Fibroblast of villous mesenchyme (primary cell): ENCODE measurements at regions not wholly inside any gene's neighbourhood (a gene's known extent, or its start where the extent isn't known, plus 50 kb on each side); places are given as distances from the start of the nearest gene placed in this dataset.
A peak's percentile ranks its signal among the peaks of the same experiment; 100 is the strongest.

ENCODE experiments used
- DNase-seq: peaks from one replicate; pipeline ENCODE4 v3.0.0-alpha.2; 2010; ENCODE audit warnings: low read depth
- H3K4me3 ChIP-seq: 2 replicates; pipeline ENCODE4 v1.5.1; 2011; ENCODE audit warnings: low read depth, mild to moderate bottlenecking, low read length
- TF ChIP-seq, protein P1 (sequence below): IDR thresholded peaks from 2 replicates; pipeline ENCODE4 v1.5.1; 2012; ENCODE audit warnings: low read depth, mild to moderate bottlenecking, low read length; ENCODE audit not compliant: insufficient read depth

DNA sequence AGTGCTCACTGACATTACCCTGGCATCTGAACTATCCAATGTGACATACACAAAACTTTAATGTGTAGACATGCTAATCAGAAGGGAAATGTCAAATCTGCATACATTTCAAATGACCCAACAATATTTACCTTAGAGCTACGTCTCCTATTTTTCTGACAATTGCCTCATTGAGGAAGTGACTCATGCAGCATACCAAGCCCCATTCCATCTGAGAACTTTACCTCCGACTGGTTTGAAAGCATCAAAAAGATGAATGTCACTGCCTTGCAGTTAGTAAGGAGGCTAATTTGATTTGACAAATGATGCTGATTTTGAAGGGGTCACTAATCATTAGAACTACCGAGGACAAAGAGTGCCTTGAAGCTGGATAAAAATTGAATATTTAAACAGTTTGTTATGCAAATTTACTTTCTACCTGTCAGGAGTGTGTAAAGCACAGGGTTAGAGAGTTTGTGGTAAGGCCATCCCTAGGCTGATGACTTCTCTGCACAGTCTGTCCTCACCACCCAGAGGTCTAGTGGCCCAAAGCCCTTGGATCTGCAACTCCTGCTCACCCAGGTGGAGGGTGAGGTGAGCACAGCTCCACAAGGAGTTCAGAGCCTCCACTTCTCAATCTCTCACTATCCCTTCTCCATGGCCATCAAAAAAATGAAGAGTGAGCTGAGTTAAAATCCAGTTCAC lies 500.3 kb upstream of the C1orf87 start:
- TF ChIP-seq, protein P1, sequence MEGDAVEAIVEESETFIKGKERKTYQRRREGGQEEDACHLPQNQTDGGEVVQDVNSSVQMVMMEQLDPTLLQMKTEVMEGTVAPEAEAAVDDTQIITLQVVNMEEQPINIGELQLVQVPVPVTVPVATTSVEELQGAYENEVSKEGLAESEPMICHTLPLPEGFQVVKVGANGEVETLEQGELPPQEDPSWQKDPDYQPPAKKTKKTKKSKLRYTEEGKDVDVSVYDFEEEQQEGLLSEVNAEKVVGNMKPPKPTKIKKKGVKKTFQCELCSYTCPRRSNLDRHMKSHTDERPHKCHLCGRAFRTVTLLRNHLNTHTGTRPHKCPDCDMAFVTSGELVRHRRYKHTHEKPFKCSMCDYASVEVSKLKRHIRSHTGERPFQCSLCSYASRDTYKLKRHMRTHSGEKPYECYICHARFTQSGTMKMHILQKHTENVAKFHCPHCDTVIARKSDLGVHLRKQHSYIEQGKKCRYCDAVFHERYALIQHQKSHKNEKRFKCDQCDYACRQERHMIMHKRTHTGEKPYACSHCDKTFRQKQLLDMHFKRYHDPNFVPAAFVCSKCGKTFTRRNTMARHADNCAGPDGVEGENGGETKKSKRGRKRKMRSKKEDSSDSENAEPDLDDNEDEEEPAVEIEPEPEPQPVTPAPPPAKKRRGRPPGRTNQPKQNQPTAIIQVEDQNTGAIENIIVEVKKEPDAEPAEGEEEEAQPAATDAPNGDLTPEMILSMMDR = no peak
- peak; percentile 45 for DNase-seq
- no peak overlapping the region for H3K4me3 ChIP-seq

DNA sequence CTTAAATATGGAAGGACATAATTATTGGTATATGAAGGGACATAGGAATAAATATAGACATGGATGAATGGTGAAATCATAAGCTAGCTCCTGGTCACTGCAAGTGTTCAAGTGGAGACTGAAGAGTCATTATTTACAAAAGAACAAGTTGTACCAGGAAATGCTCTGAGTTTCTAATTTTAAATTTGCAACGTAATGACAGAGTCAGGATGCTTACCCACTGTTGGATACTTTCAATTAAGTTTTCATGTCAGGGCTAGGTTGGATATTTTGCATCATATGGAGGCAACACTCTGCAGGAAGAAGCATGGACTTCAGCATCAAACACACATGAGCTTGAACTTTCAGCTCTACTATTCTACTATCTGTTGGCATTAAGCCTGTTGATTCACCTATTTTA lies 499.6 kb upstream of the C1orf87 start:
- H3K4me3 ChIP-seq = no peak overlapping the region
- DNase-seq = peak; percentile 18
- TF ChIP-seq, protein P1 = no peak

DNA sequence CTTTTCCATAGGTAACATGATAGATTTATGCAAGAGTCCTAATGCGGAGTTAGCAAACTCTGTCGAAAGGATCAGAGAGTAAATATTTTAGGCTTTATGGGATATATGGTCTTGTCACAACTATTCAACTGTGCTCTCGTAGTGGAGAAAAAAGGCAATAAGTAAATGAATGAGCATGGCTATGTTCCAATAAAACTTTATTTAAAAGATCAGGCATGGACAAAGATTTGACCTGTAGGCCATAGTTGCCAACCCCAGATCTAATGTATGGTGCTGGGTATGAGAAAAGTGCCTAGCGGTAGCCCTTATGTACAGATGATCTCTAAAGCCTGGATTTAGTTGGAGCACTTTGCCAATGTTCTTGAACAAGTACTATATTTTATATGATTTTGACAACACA lies 498.8 kb upstream of the C1orf87 start:
- TF ChIP-seq, protein P1 = no peak
- H3K4me3 ChIP-seq = no peak overlapping the region
- DNase-seq = no peak

DNA sequence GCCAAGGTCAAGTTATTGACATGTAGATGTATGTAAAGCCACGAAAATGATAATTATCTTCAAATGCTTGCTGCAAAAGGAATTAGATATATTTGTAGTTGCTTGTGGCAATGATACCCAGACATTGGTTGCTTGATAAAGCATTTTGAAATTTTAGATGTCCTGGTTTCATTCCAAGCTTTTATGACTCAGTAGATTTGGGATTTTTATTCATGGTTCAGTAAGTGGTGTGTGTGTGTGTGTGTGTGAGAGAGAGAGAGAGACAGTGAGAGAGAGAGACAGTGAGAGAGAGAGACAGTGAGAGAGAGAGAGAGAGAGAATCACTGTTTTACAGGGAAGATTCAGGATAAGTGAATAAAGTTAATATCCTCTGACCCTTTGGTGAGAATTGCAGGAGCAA lies 498.2 kb upstream of the C1orf87 start:
- no peak overlapping the region for H3K4me3 ChIP-seq
- TF ChIP-seq, protein P1 = no peak
- no peak for DNase-seq

DNA sequence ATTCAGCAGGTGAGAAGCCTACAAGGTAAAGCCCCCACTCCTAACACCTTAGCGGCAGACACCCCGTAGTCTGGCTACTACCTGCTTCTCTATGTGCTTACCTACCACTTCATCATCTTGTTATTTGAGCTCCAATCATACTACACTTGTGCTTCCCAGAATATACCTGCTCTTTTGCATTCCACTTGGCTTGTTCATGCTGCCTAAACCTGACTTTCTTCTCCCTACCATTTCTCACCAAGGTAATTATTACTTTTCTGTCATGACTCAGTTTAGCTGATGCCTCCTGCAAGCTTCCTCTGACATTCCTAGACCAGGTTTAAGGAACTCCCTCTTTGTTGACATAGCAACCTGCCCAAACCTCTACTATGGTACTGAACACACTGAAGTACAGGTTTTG lies 495.6 kb upstream of the C1orf87 start:
- no peak overlapping the region for H3K4me3 ChIP-seq
- TF ChIP-seq, protein P1 = no peak
- no peak for DNase-seq

DNA sequence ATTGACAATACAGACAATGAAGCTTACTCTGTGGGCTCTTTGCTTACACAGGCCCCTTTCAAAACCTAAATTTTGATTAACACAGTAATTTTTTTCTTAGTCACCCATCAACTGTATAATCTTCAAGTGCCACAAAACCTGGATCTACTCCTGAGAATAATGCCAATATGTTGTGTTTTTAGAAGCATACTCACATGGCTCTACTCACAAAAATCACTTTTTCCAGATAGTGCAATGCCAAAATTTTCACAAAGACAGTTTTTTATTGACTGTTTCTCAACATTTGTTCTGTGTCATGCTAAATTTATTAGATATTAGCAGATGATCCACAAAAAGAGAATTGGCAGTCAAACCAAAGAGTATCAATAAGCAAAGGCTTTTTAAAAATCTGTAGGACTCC lies 493.7 kb upstream of the C1orf87 start:
- no peak for DNase-seq
- TF ChIP-seq, protein P1 = no peak
- no peak overlapping the region for H3K4me3 ChIP-seq
